NK-92 treated with Interleukin-12 subunit alpha and Interleukin-12 subunit beta, amount 100 ng/mL, for 24 hours (cell line): ENCODE measurements at regions not wholly inside any gene's neighbourhood (a gene's known extent, or its start where the extent isn't known, plus 50 kb on each side); places are given as distances from the start of the nearest gene placed in this dataset.

ENCODE experiments used
- DNase-seq: peaks from one replicate; lab custom pipeline; 2025; lab: John Stamatoyannopoulos, UW

GRCh38 chr5:89417990-89418389, 535.0 kb upstream of the MEF2C start:
- peak; percentile 1 for DNase-seq

DNA sequence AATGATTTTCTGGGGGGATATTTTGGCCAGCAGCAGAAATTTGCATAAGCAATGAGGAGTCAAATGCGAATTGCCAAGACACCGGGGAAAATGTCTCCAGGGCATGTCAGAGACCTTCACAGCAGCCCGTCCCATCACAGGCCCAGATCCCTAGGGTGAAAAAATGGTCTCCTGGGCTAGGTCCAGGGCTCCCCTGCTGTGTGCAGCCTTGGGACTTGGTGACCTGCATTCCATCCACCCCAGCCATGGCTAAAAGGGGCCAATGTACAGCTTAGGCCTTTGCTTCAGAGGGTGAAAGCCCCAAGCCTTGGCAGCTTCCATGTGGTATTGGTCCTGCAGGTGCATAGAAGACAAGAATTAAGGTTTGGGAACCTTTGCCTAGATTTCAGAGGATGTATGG, 534.5 kb upstream of the MEF2C start:
- no peak for DNase-seq

- no peak for DNase-seq
Measured at GRCh38 chr5:89411891-89412290, 528.9 kb upstream of the MEF2C start.

GRCh38 chr5:89407054-89407453, 524.1 kb upstream of the MEF2C start:
- DNase-seq = no peak

DNA sequence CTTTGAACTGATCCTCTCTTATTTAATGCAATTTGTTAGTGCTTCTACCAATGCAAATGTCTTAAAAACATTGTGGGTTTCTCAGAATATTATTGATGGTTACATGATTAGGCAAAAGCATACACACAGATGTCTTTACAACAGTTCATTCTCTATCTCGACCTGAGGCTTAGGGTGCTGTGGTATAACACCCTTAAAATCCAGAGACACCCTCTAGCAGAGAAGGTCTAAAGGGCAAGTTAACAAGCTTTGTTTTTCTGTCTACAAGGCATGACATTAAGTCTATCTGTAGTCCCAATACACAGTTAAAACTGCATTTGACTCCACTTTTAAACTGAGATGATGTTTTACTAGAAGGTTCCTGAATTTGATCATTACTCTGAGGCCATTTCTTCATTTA, 518.7 kb upstream of the MEF2C start:
- no peak for DNase-seq

- no peak for DNase-seq
Measured at GRCh38 chr5:89401012-89401411, 518.0 kb upstream of the MEF2C start.

DNA sequence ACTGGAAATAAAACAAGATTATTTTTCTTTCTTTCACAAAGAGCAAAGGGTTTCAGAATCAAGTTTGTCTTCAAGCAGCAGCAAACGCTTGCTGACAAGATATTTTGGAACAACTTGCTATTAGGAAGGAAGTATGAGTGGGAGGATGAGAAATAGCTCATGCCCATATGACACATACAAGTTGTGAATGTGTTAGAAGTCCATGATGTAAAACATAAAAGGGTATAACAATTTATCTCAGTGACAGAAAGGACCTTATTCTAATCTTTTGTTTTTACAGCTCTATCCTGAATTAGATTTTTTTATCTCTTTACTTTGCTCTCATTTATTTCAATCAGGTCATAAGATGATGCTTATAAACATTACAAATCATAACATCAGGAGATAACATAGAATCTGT, 516.6 kb upstream of the MEF2C start:
- no peak for DNase-seq

GRCh38 chr5:89397096-89397495, 514.1 kb upstream of the MEF2C start:
- no peak for DNase-seq

DNA sequence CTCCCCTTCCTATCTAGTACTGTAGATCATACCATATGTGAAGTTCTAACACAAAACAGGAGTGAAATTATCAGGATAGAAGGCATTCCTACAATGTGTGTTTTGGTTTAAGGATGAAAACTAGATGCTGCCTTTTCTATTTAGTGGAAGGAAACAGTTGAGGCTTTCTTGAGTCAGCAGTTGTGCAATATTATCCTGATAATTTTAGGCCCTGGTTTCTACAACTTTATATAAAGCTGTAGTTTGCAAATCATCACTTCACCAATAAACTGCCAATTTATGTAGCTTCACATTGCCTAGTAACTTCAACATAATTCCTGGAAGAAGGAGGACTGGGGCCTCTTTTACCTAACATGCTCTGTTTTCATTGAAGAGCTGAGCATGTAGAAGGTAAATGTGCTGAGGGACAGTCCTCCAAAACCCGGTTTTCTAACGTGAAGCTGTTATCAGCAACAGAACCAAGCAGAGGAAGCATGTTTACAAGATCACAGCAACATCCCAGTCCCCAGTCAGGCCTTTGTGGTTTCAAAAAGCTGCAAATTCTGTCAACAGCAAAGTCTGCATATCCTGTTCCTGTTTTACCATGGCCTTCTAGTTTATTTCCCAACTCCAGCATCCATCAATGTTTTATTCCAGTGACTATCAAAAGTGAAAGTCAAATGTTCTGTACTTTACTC, 513.4 kb upstream of the MEF2C start:
- no peak for DNase-seq

GRCh38 chr5:89395111-89395510, 512.1 kb upstream of the MEF2C start:
- no peak for DNase-seq

- no peak for DNase-seq
Measured at GRCh38 chr5:89388872-89389271, 505.9 kb upstream of the MEF2C start.

DNA sequence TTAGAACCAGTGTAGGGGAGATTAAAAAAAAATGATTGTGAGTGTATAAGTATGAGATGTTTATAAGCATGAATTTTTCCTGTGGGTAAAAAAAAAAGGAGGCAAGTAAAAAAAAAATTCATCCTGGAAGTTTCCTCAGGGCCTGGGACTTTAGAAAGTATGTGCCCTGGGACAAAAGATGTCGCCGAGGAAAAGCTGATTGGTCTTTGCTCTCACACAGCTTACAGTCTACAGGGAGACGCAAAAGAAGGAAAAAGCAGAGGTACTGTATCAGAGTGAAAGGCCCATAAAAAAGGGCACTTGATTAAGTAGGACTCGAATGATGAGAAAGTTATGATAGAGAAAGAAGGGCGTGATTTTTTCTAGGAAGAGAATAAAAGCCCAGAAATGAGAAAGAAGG, 501.4 kb upstream of the MEF2C start:
- no peak for DNase-seq

DNA sequence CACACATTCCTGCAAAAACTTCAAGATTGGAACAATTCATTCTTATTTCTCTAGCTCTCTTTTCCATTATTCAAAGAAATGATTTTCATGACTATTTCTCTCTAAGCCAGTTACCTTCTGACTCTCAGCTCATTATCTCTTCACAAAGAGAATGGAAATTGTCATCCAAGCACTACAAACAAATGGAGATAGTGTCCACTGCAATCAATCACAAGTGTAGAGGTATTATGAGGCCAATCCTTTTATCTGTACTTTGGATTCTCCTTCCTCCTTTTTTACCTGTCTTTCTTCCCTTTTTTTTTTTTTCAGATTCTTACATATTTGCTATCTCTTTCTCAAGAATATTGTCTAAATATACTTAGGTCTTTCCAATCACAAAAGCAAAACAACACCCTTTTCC, 497.7 kb upstream of the MEF2C start:
- no peak for DNase-seq

DNA sequence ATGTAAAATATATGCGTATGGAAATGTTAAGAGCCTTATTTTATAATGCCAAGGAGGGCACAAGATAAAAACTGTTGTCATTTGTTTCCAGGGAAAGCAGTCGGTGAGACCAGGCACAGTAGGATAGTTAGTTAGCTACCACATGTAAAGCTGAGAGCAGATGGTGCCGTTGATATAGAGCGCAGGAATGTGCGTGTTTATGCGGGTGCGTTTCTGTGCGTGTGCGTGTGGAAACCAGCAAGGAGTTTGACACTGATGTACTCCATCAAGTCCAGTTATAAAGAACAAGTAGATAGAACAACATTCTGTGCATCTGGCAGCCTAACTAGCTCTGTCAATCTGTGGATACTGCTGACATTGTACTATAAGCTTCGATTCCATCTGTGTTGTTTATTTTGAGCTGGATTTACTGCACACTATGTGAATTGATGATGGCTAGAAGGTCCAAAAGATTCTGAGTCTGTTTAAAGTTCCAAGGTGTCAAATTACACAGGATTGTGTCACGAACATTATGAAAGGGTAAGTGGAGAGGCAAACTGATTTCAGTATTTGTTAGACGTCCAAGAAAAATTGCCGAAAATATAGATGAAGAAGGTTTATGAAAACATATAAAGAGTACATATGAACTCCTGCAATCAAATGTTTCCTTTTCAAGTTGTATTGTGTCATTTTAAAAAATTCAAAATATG, 494.9 kb upstream of the MEF2C start:
- no peak for DNase-seq

DNA sequence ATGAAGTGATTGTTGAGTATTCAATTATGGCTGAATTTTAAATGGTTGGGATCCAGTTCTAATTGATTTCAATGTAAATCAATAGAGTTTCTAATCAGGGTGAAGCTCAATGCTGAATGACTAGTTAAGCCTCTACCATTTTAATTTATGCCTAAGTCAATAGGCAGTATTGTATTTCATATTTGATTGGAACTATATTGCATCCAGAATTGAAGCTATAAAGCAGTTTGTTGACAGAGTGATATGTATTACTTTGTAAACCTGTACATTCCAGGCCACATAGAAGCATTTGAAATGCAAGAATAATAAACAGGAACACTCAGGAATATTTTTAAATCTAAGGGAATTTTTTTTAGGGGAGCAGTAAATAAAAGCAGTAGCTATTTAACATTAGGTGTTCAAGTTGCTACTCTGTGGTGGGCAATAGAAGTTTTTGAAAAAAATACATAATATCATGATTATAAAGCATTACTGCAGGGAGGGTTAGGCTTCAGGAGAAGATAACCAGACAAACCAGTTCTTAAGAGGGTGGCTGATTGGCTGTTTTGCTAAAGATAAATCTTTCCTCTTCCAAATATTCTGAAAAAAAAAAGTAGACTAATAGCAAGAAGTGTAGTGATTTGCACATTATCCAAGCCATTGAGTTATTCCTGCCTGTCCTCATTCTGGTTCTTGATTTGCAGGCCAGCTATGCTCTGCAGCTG, 492.0 kb upstream of the MEF2C start:
- DNase-seq = no peak

- no peak for DNase-seq
Measured at GRCh38 chr5:89374144-89374784, 491.3 kb upstream of the MEF2C start.

DNA sequence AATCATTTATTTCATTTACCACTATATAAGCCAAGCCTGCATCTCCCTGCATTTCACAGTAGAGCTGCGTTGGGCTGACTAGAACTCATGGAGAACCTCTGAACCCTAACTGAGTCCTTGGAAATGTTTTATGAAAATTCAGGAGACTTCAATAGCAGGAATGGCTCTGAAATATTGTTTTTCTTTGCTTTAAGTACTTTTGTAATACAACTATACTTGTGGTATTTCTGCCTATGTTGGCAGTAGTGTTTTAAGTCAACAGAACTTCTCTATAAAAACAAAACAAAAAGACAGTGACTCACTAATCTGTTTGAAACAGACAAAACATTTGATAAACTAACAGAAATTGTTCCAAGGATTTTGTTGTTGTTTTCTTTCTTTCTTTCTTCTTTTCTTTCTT, 489.2 kb upstream of the MEF2C start:
- DNase-seq = no peak

GRCh38 chr5:89371646-89372045, 488.7 kb upstream of the MEF2C start:
- DNase-seq = no peak

DNA sequence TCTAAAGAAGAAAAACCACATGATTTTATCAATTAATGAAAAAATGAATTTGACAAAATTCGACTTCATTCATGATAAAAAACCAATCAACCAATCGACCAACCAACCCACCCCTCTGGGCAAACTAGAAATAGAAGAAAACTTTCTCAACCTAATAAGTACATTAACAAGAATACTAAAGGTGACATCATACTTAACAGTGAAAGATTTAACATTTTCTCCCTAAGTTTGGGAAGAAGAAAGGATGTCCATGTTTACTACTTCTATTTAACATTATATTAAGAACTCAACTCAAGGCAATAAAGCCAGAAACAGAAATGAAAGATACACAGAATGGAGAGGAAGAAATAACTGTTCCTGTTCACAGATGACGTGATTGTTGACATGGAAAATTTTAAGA, 476.1 kb upstream of the MEF2C start:
- no peak for DNase-seq

GRCh38 chr5:89353837-89354551, 471.0 kb upstream of the MEF2C start:
- DNase-seq = no peak

DNA sequence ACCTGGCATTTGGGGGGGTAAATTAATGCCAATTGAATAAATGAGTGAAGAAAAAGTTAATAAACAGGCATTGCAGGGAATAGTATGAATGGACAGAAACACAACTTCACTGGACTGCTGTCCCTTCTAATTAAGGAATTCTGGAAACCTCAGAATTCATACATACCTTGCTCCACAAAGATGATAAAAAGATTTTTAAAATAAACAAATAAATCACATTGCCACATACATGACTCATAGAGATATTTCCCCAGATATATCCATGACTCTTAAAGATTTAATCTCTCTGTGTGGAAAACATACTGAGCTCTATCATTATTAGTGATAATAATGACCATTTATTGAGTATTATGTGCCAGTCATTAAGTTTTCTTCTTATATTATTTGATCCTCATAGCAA, 469.0 kb upstream of the MEF2C start:
- DNase-seq = no peak

DNA sequence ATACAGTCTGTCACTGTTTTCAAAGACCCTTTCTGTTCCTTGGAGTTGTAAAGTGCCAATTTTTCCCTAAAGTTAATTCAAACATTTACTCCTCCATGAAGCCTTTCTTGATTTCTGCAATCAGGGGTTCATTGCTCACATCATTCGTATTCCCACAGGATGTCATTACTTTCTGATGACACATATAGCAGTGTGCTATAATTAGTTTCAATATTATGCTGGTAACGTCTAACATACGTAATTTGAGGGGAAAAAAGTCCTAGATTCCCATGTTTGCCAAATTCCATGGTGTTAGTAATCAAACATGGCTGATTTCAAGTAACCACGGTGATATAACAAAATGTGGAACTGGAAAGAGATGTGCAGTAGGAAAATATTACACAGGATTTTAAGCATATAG, 468.2 kb upstream of the MEF2C start:
- no peak for DNase-seq
